SH-SY5Y (cell line): ENCODE measurements at regions not wholly inside any gene's neighbourhood (a gene's known extent, or its start where the extent isn't known, plus 50 kb on each side); places are given as distances from the start of the nearest gene placed in this dataset.

ENCODE experiments used
- GATA2 ChIP-seq: IDR thresholded peaks from 2 replicates; pipeline ENCODE4 v1.6.1; 2011; ENCODE audit warnings: mild to moderate bottlenecking, low read depth, low read length
- GATA3 ChIP-seq: IDR thresholded peaks from 2 replicates; pipeline ENCODE4 v1.6.1; 2011; ENCODE audit warnings: low read depth, mild to moderate bottlenecking, low read length, moderate library complexity

DNA sequence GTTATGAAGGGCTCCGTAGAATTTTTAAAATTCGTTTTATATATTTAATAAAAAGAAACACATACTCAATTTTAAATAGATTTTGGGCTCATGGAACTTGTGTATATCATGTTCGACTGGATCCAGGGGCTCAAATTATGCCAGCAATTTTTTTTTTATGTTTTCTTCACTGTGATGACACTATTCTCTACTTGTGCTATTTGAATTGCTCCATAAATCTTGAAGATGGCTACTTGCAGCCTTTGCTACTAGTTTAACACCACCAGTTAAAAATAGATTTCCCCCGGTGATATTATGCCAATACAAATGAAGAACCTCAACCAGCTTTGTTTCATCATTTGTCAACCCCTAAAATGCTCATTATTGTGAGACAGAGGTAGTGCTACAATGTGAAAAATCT, 933.2 kb downstream of the IPMK start:
- no peak for TF ChIP-seq GATA3
- TF ChIP-seq GATA2: no peak
